ENCODE measurements at regions not wholly inside any gene's neighbourhood (a gene's known extent, or its start where the extent isn't known, plus 50 kb on each side); places are given as distances from the start of the nearest gene placed in this dataset.
A peak's percentile ranks its signal among the peaks of the same experiment; 100 is the strongest.

DNA sequence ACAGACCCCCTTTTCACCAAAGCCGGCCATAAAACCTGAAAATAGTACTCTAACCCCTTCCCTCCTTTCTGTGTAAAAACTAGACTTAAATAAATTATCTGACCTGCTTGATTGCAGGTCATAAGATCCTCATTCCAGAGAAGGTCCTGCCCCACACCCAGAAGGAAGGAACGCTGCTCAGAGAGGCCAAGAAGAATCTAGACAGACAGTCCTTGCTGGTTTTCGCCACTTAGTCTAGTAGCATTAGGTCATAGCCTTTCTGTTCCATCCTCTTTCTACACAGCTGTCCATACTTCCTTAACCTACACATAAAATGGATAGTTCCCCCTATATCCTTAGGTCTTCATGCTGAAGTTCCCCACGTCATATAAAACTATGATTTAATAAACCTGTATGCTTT is 83.7 kb upstream of the IGF1 start:
- H3K4me3 ChIP-seq (ENCODE audit: control insufficient read depth, low read depth, low read length), result no peak overlapping the region
- no peak for DNase-seq (ENCODE audit: low read depth)
- TF ChIP-seq, protein P1, sequence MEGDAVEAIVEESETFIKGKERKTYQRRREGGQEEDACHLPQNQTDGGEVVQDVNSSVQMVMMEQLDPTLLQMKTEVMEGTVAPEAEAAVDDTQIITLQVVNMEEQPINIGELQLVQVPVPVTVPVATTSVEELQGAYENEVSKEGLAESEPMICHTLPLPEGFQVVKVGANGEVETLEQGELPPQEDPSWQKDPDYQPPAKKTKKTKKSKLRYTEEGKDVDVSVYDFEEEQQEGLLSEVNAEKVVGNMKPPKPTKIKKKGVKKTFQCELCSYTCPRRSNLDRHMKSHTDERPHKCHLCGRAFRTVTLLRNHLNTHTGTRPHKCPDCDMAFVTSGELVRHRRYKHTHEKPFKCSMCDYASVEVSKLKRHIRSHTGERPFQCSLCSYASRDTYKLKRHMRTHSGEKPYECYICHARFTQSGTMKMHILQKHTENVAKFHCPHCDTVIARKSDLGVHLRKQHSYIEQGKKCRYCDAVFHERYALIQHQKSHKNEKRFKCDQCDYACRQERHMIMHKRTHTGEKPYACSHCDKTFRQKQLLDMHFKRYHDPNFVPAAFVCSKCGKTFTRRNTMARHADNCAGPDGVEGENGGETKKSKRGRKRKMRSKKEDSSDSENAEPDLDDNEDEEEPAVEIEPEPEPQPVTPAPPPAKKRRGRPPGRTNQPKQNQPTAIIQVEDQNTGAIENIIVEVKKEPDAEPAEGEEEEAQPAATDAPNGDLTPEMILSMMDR (IDR thresholded peaks at IDR 0.05; ENCODE audit: control insufficient read depth, insufficient read depth, low read depth, low read length, missing control alignments), result no peak

DNA sequence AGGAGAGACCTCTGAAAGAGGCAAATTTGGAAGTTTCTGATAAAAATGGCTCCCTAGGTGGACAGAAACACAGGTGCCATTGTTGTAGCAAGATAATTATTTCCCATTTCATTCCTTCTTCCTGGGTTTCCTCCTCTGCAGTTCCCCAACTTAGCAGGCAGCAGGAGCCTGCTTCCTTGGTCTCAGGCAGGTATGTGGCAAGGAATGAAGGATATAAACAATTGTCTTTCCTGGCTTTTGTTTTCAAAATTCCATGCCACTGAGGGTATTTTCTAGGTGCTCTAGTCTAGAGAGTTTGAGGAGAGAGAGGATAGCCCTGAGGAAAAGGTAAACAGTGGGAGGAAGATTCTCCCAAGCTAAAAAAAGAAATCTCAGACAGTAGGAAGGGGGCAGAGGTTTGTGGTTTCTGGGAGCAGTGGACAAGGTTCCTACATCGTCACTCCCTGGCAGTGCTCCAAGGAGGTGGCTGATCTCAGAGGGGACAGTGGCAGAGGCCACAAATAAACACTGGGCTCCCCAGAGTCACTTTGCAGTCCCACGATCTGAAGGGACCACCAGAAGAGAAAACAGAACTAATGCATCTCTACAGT is 82.6 kb upstream of the IGF1 start:
- DNase-seq (ENCODE audit: low read depth), result no peak

DNA sequence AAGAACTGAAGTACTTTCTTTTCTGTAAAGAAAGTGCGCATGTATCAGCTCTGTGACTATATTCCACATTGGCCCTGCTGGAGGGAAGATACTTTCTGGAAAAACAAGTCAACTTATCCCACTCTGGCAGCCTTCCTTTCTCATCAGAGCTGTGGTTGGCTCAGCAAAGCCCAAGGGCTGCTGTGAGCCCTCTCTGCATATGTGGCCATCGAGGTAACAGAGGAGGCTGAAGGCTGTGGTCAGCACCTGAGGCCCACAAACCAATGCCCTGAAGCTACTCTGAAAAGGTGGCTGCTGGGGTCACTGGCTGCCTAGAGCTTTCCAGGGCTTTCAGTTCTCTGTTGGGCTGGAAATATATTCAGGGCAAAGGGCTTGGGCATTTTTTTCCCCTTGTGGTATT is 70.8 kb upstream of the IGF1 start:
- DNase-seq (ENCODE audit: low read depth), result no peak
- TF ChIP-seq, protein P1 (IDR thresholded peaks at IDR 0.05; ENCODE audit: control insufficient read depth, insufficient read depth, low read depth, low read length, missing control alignments), result no peak
- H3K4me3 ChIP-seq (ENCODE audit: control insufficient read depth, low read depth, low read length), result no peak overlapping the region

More for the DNA sequence above, 82.6 kb upstream of the IGF1 start:
- TF ChIP-seq, protein P1 (IDR thresholded peaks at IDR 0.05; ENCODE audit: control insufficient read depth, insufficient read depth, low read depth, low read length, missing control alignments), result no peak
- no peak overlapping the region for H3K4me3 ChIP-seq (ENCODE audit: control insufficient read depth, low read depth, low read length)

DNA sequence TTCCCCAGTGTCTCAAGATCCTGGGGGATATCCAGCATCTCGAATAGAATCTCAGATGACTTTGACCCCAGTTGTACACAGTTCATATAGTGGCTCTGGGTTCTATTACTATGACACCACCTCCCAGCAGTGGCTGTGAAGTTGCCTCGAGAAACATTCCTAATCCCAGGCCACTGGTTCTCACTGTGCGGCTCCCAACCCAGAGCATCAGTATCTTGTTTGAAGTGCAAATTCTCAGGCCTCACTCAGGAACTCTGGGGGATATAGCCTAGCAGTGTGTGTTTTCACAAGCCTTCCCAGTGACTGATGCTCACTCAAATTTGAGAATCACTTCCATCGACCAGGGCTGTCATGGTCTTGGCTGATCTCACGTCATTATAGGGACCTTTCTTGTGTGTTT is 69.3 kb upstream of the IGF1 start:
- DNase-seq (ENCODE audit: low read depth), result no peak
- H3K4me3 ChIP-seq (ENCODE audit: control insufficient read depth, low read depth, low read length), result no peak overlapping the region
- TF ChIP-seq, protein P1 (IDR thresholded peaks at IDR 0.05; ENCODE audit: control insufficient read depth, insufficient read depth, low read depth, low read length, missing control alignments), result no peak

DNA sequence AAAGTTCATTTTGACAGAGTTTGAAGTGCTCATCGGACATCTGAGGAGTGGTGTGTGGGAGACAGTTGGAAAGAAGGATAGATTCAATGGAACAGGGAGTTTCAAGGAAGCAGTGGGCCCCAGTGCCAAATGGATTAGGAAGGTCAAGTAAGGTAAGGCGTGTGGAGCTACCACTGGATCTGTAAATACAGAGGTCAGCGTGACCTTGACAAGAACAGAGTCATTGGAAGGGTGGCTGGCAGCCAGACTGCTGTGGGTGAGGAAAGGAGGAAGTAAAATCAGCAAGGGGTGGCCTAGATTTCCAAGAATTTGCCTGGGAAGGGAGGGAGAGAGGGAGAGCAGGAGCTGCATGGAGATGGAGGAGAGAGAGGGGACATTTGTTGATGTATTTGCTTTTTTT is 68.2 kb upstream of the IGF1 start:
- no peak overlapping the region for H3K4me3 ChIP-seq (ENCODE audit: control insufficient read depth, low read depth, low read length)
- no peak for DNase-seq (ENCODE audit: low read depth)
- TF ChIP-seq, protein P1 (IDR thresholded peaks at IDR 0.05; ENCODE audit: control insufficient read depth, insufficient read depth, low read depth, low read length, missing control alignments), result no peak

DNA sequence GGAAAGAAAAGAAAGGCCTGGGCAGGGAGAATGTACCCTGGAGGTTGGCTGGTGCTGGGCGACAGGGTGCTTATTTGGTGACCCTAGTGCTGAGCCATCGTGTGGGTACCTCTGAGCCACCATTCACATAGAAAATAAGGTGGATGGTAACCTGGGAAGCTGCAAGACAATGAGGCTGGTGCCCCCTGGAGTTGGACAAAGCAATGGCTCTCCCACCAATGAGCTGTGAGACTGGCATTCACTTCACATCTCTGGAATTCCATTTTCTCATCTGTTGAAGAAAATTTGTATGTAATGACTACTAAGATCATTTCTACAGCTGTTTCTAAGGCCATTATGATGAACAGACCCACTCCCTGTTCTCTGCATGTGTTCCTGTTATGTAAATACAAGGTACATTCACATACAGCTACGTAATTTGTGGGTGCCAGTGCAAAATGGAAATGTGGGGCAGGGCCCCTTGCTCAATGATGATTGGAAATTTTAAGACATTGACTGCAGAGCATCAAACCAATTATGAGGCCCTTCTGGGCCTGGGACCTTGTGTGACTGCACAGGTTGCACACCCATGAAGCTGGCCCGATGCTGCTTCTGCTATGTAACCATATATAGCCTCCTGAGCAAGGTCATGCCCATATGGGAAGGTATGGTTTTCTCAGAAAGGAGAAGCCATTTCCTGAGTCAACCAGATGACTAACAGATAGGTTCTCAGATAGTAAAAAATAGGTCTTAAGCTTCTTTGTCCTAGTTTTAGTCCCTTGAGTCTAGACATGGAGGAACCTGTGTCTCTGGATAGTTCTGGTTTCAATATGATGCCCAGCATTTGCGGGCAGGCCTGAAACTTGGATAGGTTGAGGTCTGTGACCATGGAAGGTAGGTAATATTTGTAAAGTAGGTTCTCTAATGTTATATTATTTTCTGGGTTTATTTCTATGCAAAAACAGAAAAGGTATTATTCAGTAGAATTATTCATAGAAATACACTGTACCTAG is 63.4 kb upstream of the IGF1 start:
- TF ChIP-seq, protein P1 (IDR thresholded peaks at IDR 0.05; ENCODE audit: control insufficient read depth, insufficient read depth, low read depth, low read length, missing control alignments), result peak; percentile 29
- DNase-seq (ENCODE audit: low read depth), result no peak
- H3K4me3 ChIP-seq (ENCODE audit: control insufficient read depth, low read depth, low read length), result no peak overlapping the region
